ENCODE measurements at regions not wholly inside any gene's neighbourhood (a gene's known extent, or its start where the extent isn't known, plus 50 kb on each side); places are given as distances from the start of the nearest gene placed in this dataset.

GRCh38 chr15:69806287-69806915 is 291.3 kb downstream of the TLE3 start:
- Histone ChIP-seq H3K4me2 (ENCODE audit: low read length, poor library complexity, severe bottlenecking) (no peak overlapping the region), H2AK5ac (ENCODE audit: low read length, severe bottlenecking) (no peak overlapping the region), H2BK5ac (ENCODE audit: low read depth, low read length, poor library complexity, severe bottlenecking) (no peak overlapping the region), H3K27ac (ENCODE audit: low read length, poor library complexity, severe bottlenecking) (no peak overlapping the region), H4K91ac (ENCODE audit: low read length) (no peak overlapping the region), H4K8ac (ENCODE audit: low read length) (no peak overlapping the region), H2BK12ac (ENCODE audit: low read length in 2 of 2) (no peak overlapping the region), H2BK120ac (ENCODE audit: low read depth, low read length) (no peak overlapping the region), H3K9ac (ENCODE audit: low read length) (no peak overlapping the region), H2AFZ (ENCODE audit: low read depth, low read length) (no peak overlapping the region), H3K18ac (ENCODE audit: low read depth in 1 of 2, low read length in 2 of 2) (peak overlapping the region in 1 of 2 experiments; percentile 67), H3K4me3 (ENCODE audit: insufficient read depth in 1 of 2, low read depth in 1 of 2, low read length in 2 of 2) (no peak overlapping the region), H3K4ac (ENCODE audit: low read depth in 1 of 2, low read length in 2 of 2) (no peak overlapping the region), H3K79me1 (replicated peaks; ENCODE audit: low read length, poor library complexity, severe bottlenecking) (no peaks in the 10 kb centered on the region), H3K36me3 (ENCODE audit: control insufficient read depth in 1 of 2, insufficient read depth in 2 of 2, low read depth in 1 of 2, low read length in 2 of 2) (peaks cover 0 to 3% of the 10 kb centered on the region in 2 experiments), H3K4me1 (ENCODE audit: control insufficient read depth, insufficient read depth, low read depth, low read length) (peaks cover 10% of the 10 kb centered on the region), H2BK15ac (ENCODE audit: low read depth, poor library complexity, severe bottlenecking) (no peak overlapping the region), H3K14ac (ENCODE audit: low read length in 2 of 2) (no peak overlapping the region), H3K23ac (ENCODE audit: low read length in 2 of 2) (no peak overlapping the region), H3K9me3 (ENCODE audit: control insufficient read depth, low read length) (no peaks in the 10 kb centered on the region), H3K27me3 (ENCODE audit: control insufficient read depth in 1 of 2, insufficient read depth in 1 of 2, low read length in 2 of 2) (peaks cover 9 to 64% of the 10 kb centered on the region in 2 experiments)
- DNase-seq: no peak
- WGBS: 70% methylated on average over 7 of the region's 10 CpGs

DNA sequence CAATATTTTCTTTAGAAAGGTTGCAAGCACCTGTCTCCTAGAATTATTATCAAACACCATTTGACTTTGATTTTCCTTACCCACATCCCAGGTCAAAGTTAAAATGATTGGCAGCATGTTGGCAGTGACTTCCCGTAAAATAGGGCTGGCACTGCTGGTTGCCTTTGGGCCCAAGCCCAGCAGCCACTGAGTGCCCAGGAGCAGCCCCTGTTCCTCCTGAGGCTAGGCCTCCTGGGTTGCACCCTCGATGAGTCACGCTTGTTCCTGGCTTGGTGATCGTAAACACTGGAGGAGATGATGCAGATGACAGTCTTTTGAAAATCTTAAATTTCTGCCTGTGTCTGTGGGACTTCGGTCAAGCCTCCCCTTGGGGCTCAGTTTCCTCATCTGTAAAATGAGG is 290.0 kb downstream of the TLE3 start:
- DNase-seq: peak; percentile 77
- Histone ChIP-seq H3K79me1 (replicated peaks; ENCODE audit: low read length, poor library complexity, severe bottlenecking) (no peaks in the 10 kb centered on the region), H3K9me3 (ENCODE audit: control insufficient read depth, low read length) (no peaks in the 10 kb centered on the region), H3K27me3 (ENCODE audit: control insufficient read depth in 1 of 2, insufficient read depth in 1 of 2, low read length in 2 of 2) (peaks cover 9 to 52% of the 10 kb centered on the region in 2 experiments), H4K8ac (ENCODE audit: low read length) (no peak overlapping the region), H3K4me3 (ENCODE audit: insufficient read depth in 1 of 2, low read depth in 1 of 2, low read length in 2 of 2) (no peak overlapping the region), H3K4ac (ENCODE audit: low read depth in 1 of 2, low read length in 2 of 2) (peak overlapping the region in 1 of 2 experiments; percentile 32), H2BK12ac (ENCODE audit: low read length in 2 of 2) (peak overlapping the region in 1 of 2 experiments; percentile 37), H3K4me2 (ENCODE audit: low read length, poor library complexity, severe bottlenecking) (no peak overlapping the region), H2AFZ (ENCODE audit: low read depth, low read length) (no peak overlapping the region), H3K36me3 (ENCODE audit: control insufficient read depth in 1 of 2, insufficient read depth in 2 of 2, low read depth in 1 of 2, low read length in 2 of 2) (peaks cover 0 to 3% of the 10 kb centered on the region in 2 experiments), H3K9ac (ENCODE audit: low read length) (no peak overlapping the region), H3K4me1 (ENCODE audit: control insufficient read depth, insufficient read depth, low read depth, low read length) (peaks cover 10% of the 10 kb centered on the region), H2BK15ac (ENCODE audit: low read depth, poor library complexity, severe bottlenecking) (peak overlapping the region; percentile 92), H3K14ac (ENCODE audit: low read length in 2 of 2) (no peak overlapping the region), H3K23ac (ENCODE audit: low read length in 2 of 2) (no peak overlapping the region), H3K18ac (ENCODE audit: low read depth in 1 of 2, low read length in 2 of 2) (peak overlapping the region in 1 of 2 experiments; percentile 14), H4K91ac (ENCODE audit: low read length) (no peak overlapping the region), H2BK5ac (ENCODE audit: low read depth, low read length, poor library complexity, severe bottlenecking) (no peak overlapping the region), H2BK120ac (ENCODE audit: low read depth, low read length) (no peak overlapping the region), H3K27ac (ENCODE audit: low read length, poor library complexity, severe bottlenecking) (no peak overlapping the region), H2AK5ac (ENCODE audit: low read length, severe bottlenecking) (no peak overlapping the region)
- WGBS: 27% methylated on average over 5 of the region's 5 CpGs

GRCh38 chr15:69808756-69809155 is 289.0 kb downstream of the TLE3 start:
- H3K4me2 ChIP-seq (ENCODE audit: low read length, poor library complexity, severe bottlenecking): no peak overlapping the region
- no peak overlapping the region for H3K18ac ChIP-seq (ENCODE audit: low read depth in 1 of 2, low read length in 2 of 2)
- WGBS: 72% methylated on average over 4 of the region's 4 CpGs

GRCh38 chr15:69809421-69809820 is 288.3 kb downstream of the TLE3 start:
- Histone ChIP-seq H3K14ac (ENCODE audit: low read length in 2 of 2) (peak overlapping the region in 1 of 2 experiments; percentile 39), H2AFZ (ENCODE audit: low read depth, low read length) (no peak overlapping the region), H3K4ac (ENCODE audit: low read depth in 1 of 2, low read length in 2 of 2) (peak overlapping the region in 1 of 2 experiments; percentile 76), H3K9ac (ENCODE audit: low read length) (no peak overlapping the region), H3K4me3 (ENCODE audit: insufficient read depth in 1 of 2, low read depth in 1 of 2, low read length in 2 of 2) (no peak overlapping the region), H3K27me3 (ENCODE audit: control insufficient read depth in 1 of 2, insufficient read depth in 1 of 2, low read length in 2 of 2) (peaks cover 8 to 51% of the 10 kb centered on the region in 2 experiments), H3K4me2 (ENCODE audit: low read length, poor library complexity, severe bottlenecking) (no peak overlapping the region), H2BK12ac (ENCODE audit: low read length in 2 of 2) (peak overlapping the region; percentile 67 to 82), H2BK15ac (ENCODE audit: low read depth, poor library complexity, severe bottlenecking) (peak overlapping the region; percentile 26), H4K8ac (ENCODE audit: low read length) (peak overlapping the region; percentile 45), H2BK5ac (ENCODE audit: low read depth, low read length, poor library complexity, severe bottlenecking) (no peak overlapping the region), H3K36me3 (ENCODE audit: control insufficient read depth in 1 of 2, insufficient read depth in 2 of 2, low read depth in 1 of 2, low read length in 2 of 2) (no peaks in the 10 kb centered on the region), H3K9me3 (ENCODE audit: control insufficient read depth, low read length) (no peaks in the 10 kb centered on the region), H3K18ac (ENCODE audit: low read depth in 1 of 2, low read length in 2 of 2) (peak overlapping the region; percentile 16 to 28), H2AK5ac (ENCODE audit: low read length, severe bottlenecking) (peak overlapping the region; percentile 44), H3K4me1 (ENCODE audit: control insufficient read depth, insufficient read depth, low read depth, low read length) (peaks cover 15% of the 10 kb centered on the region), H2BK120ac (ENCODE audit: low read depth, low read length) (no peak overlapping the region), H3K23ac (ENCODE audit: low read length in 2 of 2) (no peak overlapping the region), H3K79me1 (replicated peaks; ENCODE audit: low read length, poor library complexity, severe bottlenecking) (no peaks in the 10 kb centered on the region), H4K91ac (ENCODE audit: low read length) (peak overlapping the region; percentile 74), H3K27ac (ENCODE audit: low read length, poor library complexity, severe bottlenecking) (no peak overlapping the region)
- DNase-seq: no peak
- WGBS: 100% methylated on average over 2 of the region's 2 CpGs

More at GRCh38 chr15:69808756-69809155, 289.0 kb downstream of the TLE3 start:
- Histone ChIP-seq H3K36me3 (ENCODE audit: control insufficient read depth in 1 of 2, insufficient read depth in 2 of 2, low read depth in 1 of 2, low read length in 2 of 2) (no peaks in the 10 kb centered on the region), H3K79me1 (replicated peaks; ENCODE audit: low read length, poor library complexity, severe bottlenecking) (no peaks in the 10 kb centered on the region), H2BK120ac (ENCODE audit: low read depth, low read length) (no peak overlapping the region), H3K9ac (ENCODE audit: low read length) (no peak overlapping the region), H3K27ac (ENCODE audit: low read length, poor library complexity, severe bottlenecking) (no peak overlapping the region), H4K8ac (ENCODE audit: low read length) (no peak overlapping the region), H3K4ac (ENCODE audit: low read depth in 1 of 2, low read length in 2 of 2) (no peak overlapping the region), H3K23ac (ENCODE audit: low read length in 2 of 2) (no peak overlapping the region), H3K27me3 (ENCODE audit: control insufficient read depth in 1 of 2, insufficient read depth in 1 of 2, low read length in 2 of 2) (peaks cover 8 to 49% of the 10 kb centered on the region in 2 experiments), H2BK12ac (ENCODE audit: low read length in 2 of 2) (no peak overlapping the region), H3K4me3 (ENCODE audit: insufficient read depth in 1 of 2, low read depth in 1 of 2, low read length in 2 of 2) (no peak overlapping the region), H4K91ac (ENCODE audit: low read length) (no peak overlapping the region), H2AFZ (ENCODE audit: low read depth, low read length) (no peak overlapping the region), H3K14ac (ENCODE audit: low read length in 2 of 2) (no peak overlapping the region), H2BK15ac (ENCODE audit: low read depth, poor library complexity, severe bottlenecking) (no peak overlapping the region), H3K4me1 (ENCODE audit: control insufficient read depth, insufficient read depth, low read depth, low read length) (peaks cover 13% of the 10 kb centered on the region), H2AK5ac (ENCODE audit: low read length, severe bottlenecking) (no peak overlapping the region), H3K9me3 (ENCODE audit: control insufficient read depth, low read length) (no peaks in the 10 kb centered on the region), H2BK5ac (ENCODE audit: low read depth, low read length, poor library complexity, severe bottlenecking) (no peak overlapping the region)
- DNase-seq: peak; percentile 93
